Panc1 (cell line): ENCODE measurements at regions not wholly inside any gene's neighbourhood (a gene's known extent, or its start where the extent isn't known, plus 50 kb on each side); places are given as distances from the start of the nearest gene placed in this dataset.

Experiments
- ATAC-seq: fragments of 200-7000 bp; cut with Tn5 transposase; 2 replicates; pipeline ENCODE4 v1.9.1; 2020; ENCODE audit warnings: mild to moderate bottlenecking, moderate library complexity
- BruUV-seq: library from RNA; stranded (reverse); fragments of 400-500 nt; replicated peaks from 2 replicates; lab custom pipeline; 2021; lab: Mats Ljungman, UMichigan
- CTCF ChIA-PET: fragments of 300-600 bp; sonication (Branson Sonifier 250); formaldehyde crosslinking; loops from one replicate; lab custom pipeline; 2022; ENCODE audit warnings: antibody characterized with exemption; lab: Charles Lee
- POLR2A ChIA-PET: fragments of 300-600 bp; sonication (Branson Sonifier 250); formaldehyde crosslinking; loops from one replicate; lab custom pipeline; 2022; ENCODE audit warnings: antibody characterized with exemption; lab: Charles Lee
- DNase-seq: peaks from one replicate; pipeline ENCODE4 v3.0.0-alpha.2; 2010; ENCODE audit warnings: low read depth, low spot score
- H3K27ac ChIP-seq: 2 replicates; pipeline ENCODE4 v1.5.1; 2011; ENCODE audit warnings: mild to moderate bottlenecking, low read length, inconsistent platforms
- H3K27me3 ChIP-seq: fragments of 200-500 bp; sonication (Bioruptor generic); 2 replicates; pipeline ENCODE4 v1.6.0; 2014; ENCODE audit warnings: low read length, inconsistent platforms; ENCODE audit not compliant: control insufficient read depth, insufficient read depth
- H3K36me3 ChIP-seq: fragments of 200-500 bp; sonication (Bioruptor generic); 2 replicates; pipeline ENCODE4 v1.5.1; 2014; ENCODE audit warnings: inconsistent platforms, mild to moderate bottlenecking, low read length, moderate library complexity; ENCODE audit not compliant: control insufficient read depth, insufficient read depth
- H3K4me1 ChIP-seq: 2 replicates; pipeline ENCODE4 v1.5.1; 2011; ENCODE audit warnings: inconsistent platforms, mild to moderate bottlenecking, low read length, moderate library complexity; ENCODE audit not compliant: control insufficient read depth, insufficient read depth
- H3K4me3 ChIP-seq, 2 experiments: 2 replicates each; pipeline ENCODE4 v1.5.1; 2011 to 2012; ENCODE audit warnings: low read depth in 2 of 2, low read length in 2 of 2, mild to moderate bottlenecking in 2 of 2, inconsistent platforms in 1 of 2, moderate library complexity in 1 of 2
- H3K9me3 ChIP-seq: fragments of 200-500 bp; sonication (Bioruptor generic); 2 replicates; pipeline ENCODE4 v1.5.1; 2014; ENCODE audit warnings: low read depth, mild to moderate bottlenecking, inconsistent platforms, low read length, moderate library complexity; ENCODE audit not compliant: control insufficient read depth, insufficient read depth
- CTCF ChIP-seq: fragments of 450-650 bp; IDR thresholded peaks from 2 replicates; pipeline ENCODE4 v1.5.1; 2017; ENCODE audit warnings: mild to moderate bottlenecking
- POLR2AphosphoS5 ChIP-seq: IDR thresholded peaks from 2 replicates; pipeline ENCODE4 v1.6.1; 2012; ENCODE audit warnings: mild to moderate bottlenecking, low read depth, low read length, moderate library complexity
- REST ChIP-seq, 2 experiments: IDR thresholded peaks; 2 replicates each; pipeline ENCODE4 v1.6.1; 2011 to 2012; ENCODE audit warnings: low read depth in 2 of 2, control low read depth in 1 of 2, low read length in 1 of 2, mild to moderate bottlenecking in 1 of 2, moderate library complexity in 1 of 2; ENCODE audit not compliant: insufficient read depth in 1 of 2
- SIN3A ChIP-seq: IDR thresholded peaks from 2 replicates; pipeline ENCODE4 v1.6.1; 2012; ENCODE audit warnings: low read depth, mild to moderate bottlenecking, low read length, moderate library complexity, borderline replicate concordance; ENCODE audit not compliant: insufficient read depth
- TCF7L2 ChIP-seq: IDR thresholded peaks from 2 replicates; pipeline ENCODE4 v1.6.1; 2011; ENCODE audit warnings: mild to moderate bottlenecking, low read depth, low read length, inconsistent platforms
- in situ Hi-C: cut with HindIII; loops from 2 replicates; pipeline ENCODE4 v1.10.0; 2016; ENCODE audit warnings: low sequenced_read_pairs, low pct_unique_long_range_greater_than_20kb
- intact Hi-C: fragments of 100-400 bp; cut with micrococcal nuclease; formaldehyde crosslinking; loops from one replicate; pipeline ENCODE4 v1.10.0; 2022; ENCODE audit not compliant: unreplicated experiment

- ChIA-PET POLR2A (no interaction called here), CTCF (no interaction called here)
- intact Hi-C loops, result no loop called here
- DNase-seq (no peak), ATAC-seq (no peak)
- Histone ChIP-seq H3K27ac (no peak overlapping the region), H3K27me3 (no peaks in the 10 kb centered on the region), H3K36me3 (no peaks in the 10 kb centered on the region), H3K9me3 (no peaks in the 10 kb centered on the region), H3K4me3 (no peak overlapping the region), H3K4me1 (no peaks in the 10 kb centered on the region)
- in situ Hi-C loops, result no loop called here
- BruUV-seq, result no TSS peak
- TF ChIP-seq REST (IDR thresholded peaks at IDR 0.05; ENCODE audit: insufficient read depth in 1 of 2, low read depth in 2 of 2, low read length in 1 of 2) (no peak), SIN3A (no peak)
Measured at GRCh38 chr13:107438251-107438650, 777.1 kb downstream of the LIG4 start.

- H3K9me3 ChIP-seq, result no peaks in the 10 kb centered on the region
- ChIA-PET POLR2A (no interaction called here), CTCF (no interaction called here)
- H3K4me3 ChIP-seq, result no peak overlapping the region
- in situ Hi-C loops, result no loop called here
- no peaks in the 10 kb centered on the region for H3K36me3 ChIP-seq
- H3K27ac ChIP-seq, result no peak overlapping the region
- no peaks in the 10 kb centered on the region for H3K4me1 ChIP-seq
- no peak for ATAC-seq
- no peaks in the 10 kb centered on the region for H3K27me3 ChIP-seq
- intact Hi-C loops, result no loop called here
- no TSS peak for BruUV-seq
- no peak for TF ChIP-seq POLR2AphosphoS5
- TF ChIP-seq SIN3A, result no peak
- TF ChIP-seq REST (IDR thresholded peaks at IDR 0.05; ENCODE audit: insufficient read depth in 1 of 2, low read depth in 2 of 2, low read length in 1 of 2), result no peak
- TF ChIP-seq TCF7L2, result no peak
- no peak for TF ChIP-seq CTCF
- no peak for DNase-seq
Measured at GRCh38 chr13:107434347-107434746, 781.0 kb downstream of the LIG4 start.
